Endodermal cell (in vitro differentiated cells): ENCODE measurements at regions not wholly inside any gene's neighbourhood (a gene's known extent, or its start where the extent isn't known, plus 50 kb on each side); places are given as distances from the start of the nearest gene placed in this dataset.

ENCODE experiments used
- DNase-seq: peaks from one replicate; pipeline ENCODE4 v3.0.0-alpha.2; 2017
- H3K27ac ChIP-seq: 2 replicates; pipeline ENCODE4 v1.5.1; 2013; ENCODE audit warnings: mild to moderate bottlenecking, low read depth, low read length, moderate library complexity
- H3K27me3 ChIP-seq: 2 replicates; pipeline ENCODE4 v1.6.1; 2013; ENCODE audit warnings: mild to moderate bottlenecking, low read length, moderate library complexity; ENCODE audit not compliant: insufficient read depth, control insufficient read depth, poor library complexity, severe bottlenecking
- H3K36me3 ChIP-seq: 2 replicates; pipeline ENCODE4 v1.7.0; 2013; ENCODE audit warnings: mild to moderate bottlenecking, low read length, moderate library complexity; ENCODE audit not compliant: control insufficient read depth, insufficient read depth
- H3K4me1 ChIP-seq: one replicate; pipeline ENCODE4 v1.7.0; 2013; ENCODE audit warnings: low read length; ENCODE audit not compliant: control insufficient read depth, insufficient read depth
- H3K4me3 ChIP-seq: 2 replicates; pipeline ENCODE4 v1.5.1; 2013; ENCODE audit warnings: mild to moderate bottlenecking, low read length, moderate library complexity
- H3K9ac ChIP-seq: 2 replicates; pipeline ENCODE4 v1.6.1; 2013; ENCODE audit warnings: mild to moderate bottlenecking, low read length, moderate library complexity; ENCODE audit not compliant: poor library complexity, severe bottlenecking; ENCODE audit errors: extremely low read depth
- H3K9me3 ChIP-seq: 2 replicates; pipeline ENCODE4 v1.6.1; 2013; ENCODE audit warnings: mild to moderate bottlenecking, low read length, moderate library complexity; ENCODE audit not compliant: control insufficient read depth
- H3K27ac Mint-ChIP-seq: 2 replicates; pipeline ENCODE4 v1.8.0; 2020; ENCODE audit warnings: mixed read lengths
- H3K27me3 Mint-ChIP-seq: 2 replicates; pipeline ENCODE4 v1.8.0; 2021; ENCODE audit warnings: mild to moderate bottlenecking, mixed read lengths; ENCODE audit not compliant: insufficient read depth
- H3K36me3 Mint-ChIP-seq: 2 replicates; pipeline ENCODE4 v1.8.0; 2020; ENCODE audit warnings: low read depth, mixed read lengths
- H3K4me1 Mint-ChIP-seq: 2 replicates; pipeline ENCODE4 v1.8.0; 2020; ENCODE audit warnings: mixed read lengths
- H3K4me3 Mint-ChIP-seq: 2 replicates; pipeline ENCODE4 v1.8.0; 2020; ENCODE audit warnings: mild to moderate bottlenecking, moderate library complexity, mixed read lengths
- H3K9me3 Mint-ChIP-seq: 2 replicates; pipeline ENCODE4 v1.8.0; 2020; ENCODE audit warnings: mild to moderate bottlenecking, mixed read lengths
- CTCF ChIP-seq: fragments of 200-600 bp; sonication (generic); conservative IDR thresholded peaks from 2 replicates; pipeline ENCODE4 v1.5.0; 2021; ENCODE audit warnings: antibody characterized with exemption, mild to moderate bottlenecking
- WGBS, 2 experiments: methylation state at CpG; one replicate each; pipeline versions ENCODE4 v1.1.5 to v1.1.7; 2013; ENCODE audit warnings: missing lambda C conversion rate in 2 of 2, mixed read lengths in 1 of 2; ENCODE audit not compliant: insufficient coverage in 1 of 2, insufficient read length in 1 of 2; 5-methylcytosine and 5-hydroxymethylcytosine counted together

DNA sequence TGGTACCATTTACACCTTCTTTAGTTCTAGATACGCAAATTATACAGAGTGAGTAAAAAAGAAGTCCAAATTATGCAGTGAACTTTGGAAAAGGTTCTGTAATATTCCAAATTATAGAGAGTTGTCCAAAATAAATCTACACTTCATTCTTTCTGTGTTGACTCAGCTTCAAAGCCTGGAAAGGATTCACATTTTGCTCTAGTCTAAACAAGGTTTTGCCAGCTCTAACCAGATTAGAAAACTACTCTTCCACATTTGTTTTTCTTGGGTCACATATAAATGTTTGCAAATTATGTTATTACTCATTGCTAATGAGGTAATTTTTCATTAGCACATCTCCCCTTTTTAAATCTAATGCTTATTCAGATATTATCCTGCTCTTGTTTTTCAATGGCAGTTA, 1562.4 kb upstream of the SEL1L start:
- H3K27ac ChIP-seq = no peak overlapping the region
- Mint-ChIP-seq H3K27ac (no peak overlapping the region), H3K36me3 (no peaks in the 10 kb centered on the region), H3K4me3 (no peak overlapping the region), H3K27me3 (peaks cover 2% of the 10 kb centered on the region), H3K4me1 (peaks cover 5% of the 10 kb centered on the region), H3K9me3 (peaks cover 6% of the 10 kb centered on the region)
- H3K9ac ChIP-seq = no peak overlapping the region
- peaks cover 5% of the 10 kb centered on the region for H3K9me3 ChIP-seq
- TF ChIP-seq CTCF = no peak
- H3K36me3 ChIP-seq = no peaks in the 10 kb centered on the region
- no peak for DNase-seq
- no peaks in the 10 kb centered on the region for H3K27me3 ChIP-seq
- no peak overlapping the region for H3K4me3 ChIP-seq
- 100% methylated on average over 1 of the region's 1 CpG; no CpG with 5 or more reads in 1 of the 2 experiments for WGBS, 2 experiments
- H3K4me1 ChIP-seq = no peaks in the 10 kb centered on the region

- Histone ChIP-seq H3K9me3 (no peaks in the 10 kb centered on the region), H3K4me1 (no peaks in the 10 kb centered on the region), H3K27ac (no peak overlapping the region), H3K4me3 (no peak overlapping the region), H3K27me3 (no peaks in the 10 kb centered on the region), H3K36me3 (no peaks in the 10 kb centered on the region), H3K9ac (no peak overlapping the region)
- no peaks in the 10 kb centered on the region for H3K36me3 Mint-ChIP-seq
- H3K27ac Mint-ChIP-seq = no peak overlapping the region
- DNase-seq = no peak
- no peak for TF ChIP-seq CTCF
- 83% methylated on average over 1 of the region's 1 CpG; no CpG with 5 or more reads in 1 of the 2 experiments for WGBS, 2 experiments
- no peak overlapping the region for H3K4me3 Mint-ChIP-seq
- no peaks in the 10 kb centered on the region for H3K4me1 Mint-ChIP-seq
- H3K9me3 Mint-ChIP-seq = peaks cover 8% of the 10 kb centered on the region
- no peaks in the 10 kb centered on the region for H3K27me3 Mint-ChIP-seq
Measured at GRCh38 chr14:83101846-83102245, 1568.2 kb upstream of the SEL1L start.

DNA sequence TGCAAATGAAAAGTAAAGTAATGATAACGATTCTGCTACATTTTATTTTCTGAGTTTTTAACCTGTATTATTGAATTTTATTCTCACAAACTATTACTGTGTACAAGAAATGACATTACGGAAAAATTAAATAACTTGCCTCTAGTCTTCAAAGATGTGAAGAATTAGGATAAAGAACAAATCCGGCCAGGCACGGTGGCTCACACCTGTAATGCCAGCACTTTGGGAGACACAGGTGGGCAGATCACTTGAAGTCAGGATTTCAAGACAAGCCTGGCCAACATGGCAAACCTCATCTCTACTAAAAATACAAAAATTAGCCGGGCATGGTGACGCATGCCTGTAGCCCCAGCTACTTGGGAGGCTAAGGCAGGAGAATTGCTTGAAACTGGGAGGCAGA, 1584.4 kb upstream of the SEL1L start:
- Mint-ChIP-seq H3K27me3 (no peaks in the 10 kb centered on the region), H3K9me3 (no peaks in the 10 kb centered on the region), H3K4me1 (no peaks in the 10 kb centered on the region), H3K36me3 (no peaks in the 10 kb centered on the region), H3K4me3 (no peak overlapping the region), H3K27ac (no peak overlapping the region)
- Histone ChIP-seq H3K27me3 (no peaks in the 10 kb centered on the region), H3K36me3 (no peaks in the 10 kb centered on the region), H3K9ac (no peak overlapping the region), H3K4me3 (no peak overlapping the region), H3K9me3 (no peaks in the 10 kb centered on the region), H3K27ac (no peak overlapping the region), H3K4me1 (no peaks in the 10 kb centered on the region)
- 95 to 100% methylated on average over 4 to 5 of the region's 6 CpGs for WGBS, 2 experiments
- no peak for DNase-seq
- TF ChIP-seq CTCF = no peak
